HL-60 (cell line): ENCODE measurements at regions not wholly inside any gene's neighbourhood (a gene's known extent, or its start where the extent isn't known, plus 50 kb on each side); places are given as distances from the start of the nearest gene placed in this dataset.

Source experiments
- CTCF ChIP-seq: IDR thresholded peaks from one replicate; pipeline ENCODE4 v1.5.1; 2011; ENCODE audit warnings: low read length, control low read depth, inconsistent platforms; ENCODE audit not compliant: insufficient read depth
- POLR2AphosphoS5 ChIP-seq: IDR thresholded peaks from 2 replicates; pipeline ENCODE4 v1.6.1; 2012; ENCODE audit warnings: low read depth

DNA sequence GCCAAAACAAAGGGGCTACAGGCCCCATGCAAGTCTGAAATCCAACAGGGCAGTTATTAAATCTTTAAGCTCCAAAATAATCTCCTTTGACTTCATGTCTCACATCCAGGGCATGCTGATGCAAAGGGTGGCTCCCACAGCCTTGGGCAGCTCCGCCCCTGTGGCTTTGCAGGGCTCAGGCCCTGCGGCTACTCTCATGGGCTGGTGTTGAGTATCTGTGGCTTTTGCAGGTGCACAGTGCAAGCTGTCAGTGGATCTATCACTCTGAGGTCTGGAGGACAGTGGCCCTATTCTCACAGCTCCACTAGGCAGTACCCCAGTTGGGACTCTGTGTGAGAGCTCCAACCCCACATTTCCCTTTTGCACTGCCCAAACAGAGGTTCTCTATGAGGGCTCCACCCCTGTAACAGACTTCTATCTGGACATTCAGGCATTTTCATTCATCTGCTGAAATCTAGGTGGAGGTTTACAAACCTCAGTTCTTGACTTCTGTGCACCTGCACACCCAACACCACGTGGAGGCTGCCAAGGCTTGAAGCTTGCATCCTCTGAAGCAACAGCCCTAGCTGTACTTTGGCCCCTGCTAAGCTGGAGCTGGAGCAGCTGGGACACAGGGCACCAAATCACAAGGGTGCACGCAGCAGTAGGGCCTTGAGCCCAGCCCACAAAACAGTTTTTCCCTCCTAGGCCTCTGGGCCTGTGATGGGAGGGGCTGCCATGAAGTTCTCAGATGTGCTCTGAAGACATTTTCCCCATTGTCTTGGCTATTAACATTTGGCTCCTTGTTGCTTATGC is 154.8 kb upstream of the PDE5A start:
- no peak for TF ChIP-seq CTCF
- TF ChIP-seq POLR2AphosphoS5 = no peak
